Body of pancreas (tissue), 4 donors: ENCODE measurements at regions not wholly inside any gene's neighbourhood (a gene's known extent, or its start where the extent isn't known, plus 50 kb on each side); places are given as distances from the start of the nearest gene placed in this dataset.

ENCODE experiments used
- ATAC-seq: fragments of 150-250 bp; one replicate; pipeline ENCODE4 v1.9.1; 2016
- DNase-seq, 4 donors: peaks; one replicate each; pipeline ENCODE4 v3.0.0-alpha.2; 2019
- H3K27ac ChIP-seq, 4 donors: fragments of 200-600 bp; sonication (generic); 1 replicate in 3 of 4; 2 replicates in 1 of 4; pipeline versions ENCODE4 v1.5.1 to v1.6.1; 2016 to 2019; ENCODE audit warnings: mild to moderate bottlenecking in 1 of 4, mixed read lengths in 1 of 4, moderate library complexity in 1 of 4
- H3K27me3 ChIP-seq, 2 donors: fragments of 200-600 bp; sonication (generic); one replicate each; pipeline ENCODE4 v1.6.0; 2016; ENCODE audit warnings: mild to moderate bottlenecking in 1 of 2
- H3K36me3 ChIP-seq, 2 donors: fragments of 200-600 bp; sonication (generic); replicated peaks in 1 of 2; 2 replicates each; pipeline ENCODE4 v1.5.1; 2016; ENCODE audit warnings: low read depth in 2 of 2; ENCODE audit not compliant: insufficient read depth in 1 of 2
- H3K4me1 ChIP-seq: fragments of 200-600 bp; sonication (generic); one replicate; pipeline ENCODE4 v1.6.0; 2016
- H3K4me3 ChIP-seq, 2 donors: fragments of 200-600 bp; sonication (generic); 1 replicate in 1 of 2; 2 replicates in 1 of 2; pipeline ENCODE4 v1.5.1; 2016 to 2019
- H3K9me3 ChIP-seq, 3 donors: fragments of 200-600 bp; sonication (generic); 1 replicate in 2 of 3; 2 replicates in 1 of 3; pipeline ENCODE4 v1.5.1; 2016
- CTCF ChIP-seq, 7 experiments: fragments of 450-650 bp in 4 of 7; fragments of 200-600 bp in 3 of 7; sonication (generic) in 3 of 7; IDR thresholded peaks; one replicate each; pipeline ENCODE4 v1.5.1; 2016 to 2019; ENCODE audit warnings: antibody characterized with exemption in 7 of 7
- POLR2A ChIP-seq, 3 donors: fragments of 450-650 bp; IDR thresholded peaks; one replicate each; pipeline ENCODE4 v1.6.1; 2016; ENCODE audit warnings: antibody characterized with exemption in 3 of 3, mild to moderate bottlenecking in 2 of 3
- WGBS, 2 donors: methylation state at CpG; one replicate each; pipeline ENCODE4 v1.1.5; 2017; 5-methylcytosine and 5-hydroxymethylcytosine counted together
- intact Hi-C: fragments of 100-400 bp; cut with DNase I; formaldehyde crosslinking; loops from one replicate; pipeline ENCODE4 v1.15.1; 2023

DNA sequence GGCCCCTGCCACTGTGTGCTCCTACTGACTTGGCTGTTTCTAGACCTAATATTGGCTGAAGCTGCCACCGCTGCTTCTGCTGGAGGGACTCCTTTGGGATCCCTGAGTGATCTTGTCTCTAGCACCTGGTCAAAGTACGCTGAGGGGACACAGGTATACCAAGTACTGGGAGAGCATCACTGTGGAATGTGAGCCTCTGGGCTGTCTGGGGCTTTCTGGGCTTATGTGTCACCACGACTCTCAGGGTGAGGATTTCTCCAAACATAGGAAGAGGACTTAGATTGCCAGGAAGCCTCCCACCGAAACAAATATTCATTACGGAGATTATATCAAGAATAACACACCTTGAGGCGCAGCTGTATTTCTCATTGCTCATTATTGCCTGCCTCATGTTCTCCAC is 435.8 kb downstream of the HS3ST3B1 start:
- Histone ChIP-seq H3K9me3 (no peaks in the 10 kb centered on the region), H3K27me3 (no peaks in the 10 kb centered on the region), H3K36me3 (no peaks in the 10 kb centered on the region), H3K27ac (peak overlapping the region in 1 of 4 donors; percentile 81), H3K4me3 (no peak overlapping the region), H3K4me1 (peaks cover 7% of the 10 kb centered on the region)
- no peak for DNase-seq
- 64 to 71% methylated on average over 6 of the region's 6 CpGs for WGBS, 2 donors
- ATAC-seq = no peak
- intact Hi-C loops = no loop called here
- no peak for TF ChIP-seq POLR2A (IDR thresholded peaks at IDR 0.05)
- TF ChIP-seq CTCF (IDR thresholded peaks at IDR 0.05) = no peak

DNA sequence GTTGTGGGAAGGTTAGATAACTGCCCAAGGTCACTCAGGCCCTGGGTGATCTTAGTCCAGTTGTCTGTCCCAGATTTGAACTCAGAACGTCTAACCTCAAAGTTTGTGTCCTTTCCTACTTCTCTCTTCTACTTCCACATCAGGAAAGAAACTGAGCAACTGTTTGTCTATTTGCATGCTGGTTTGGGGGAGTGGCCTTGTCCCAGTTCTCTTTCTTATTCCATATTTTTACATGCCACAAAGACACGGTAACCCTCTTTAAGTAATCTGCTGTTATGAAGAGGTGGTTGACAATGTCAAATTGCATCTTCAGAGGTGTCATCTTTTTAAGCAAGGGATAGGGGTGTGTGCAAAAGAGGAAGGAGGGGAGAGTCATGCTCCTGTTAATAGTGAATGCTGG is 432.5 kb downstream of the HS3ST3B1 start:
- no peak overlapping the region for H3K27ac ChIP-seq
- H3K9me3 ChIP-seq = no peaks in the 10 kb centered on the region
- no peaks in the 10 kb centered on the region for H3K36me3 ChIP-seq
- intact Hi-C loops = no loop called here
- TF ChIP-seq CTCF (IDR thresholded peaks at IDR 0.05) (no peak), POLR2A (IDR thresholded peaks at IDR 0.05) (no peak)
- no peak overlapping the region for H3K4me3 ChIP-seq
- H3K4me1 ChIP-seq = peaks cover 6% of the 10 kb centered on the region
- 59 to 79% methylated on average over 2 of the region's 2 CpGs for WGBS, 2 donors
- ATAC-seq (no peak), DNase-seq (no peak)
- no peaks in the 10 kb centered on the region for H3K27me3 ChIP-seq

GRCh38 chr17:14732211-14732610 is 431.3 kb downstream of the HS3ST3B1 start:
- Histone ChIP-seq H3K27ac (no peak overlapping the region), H3K4me3 (no peak overlapping the region), H3K4me1 (no peaks in the 10 kb centered on the region), H3K9me3 (no peaks in the 10 kb centered on the region), H3K36me3 (no peaks in the 10 kb centered on the region), H3K27me3 (no peaks in the 10 kb centered on the region)
- 70 to 83% methylated on average over 2 of the region's 2 CpGs for WGBS, 2 donors
- no peak for TF ChIP-seq CTCF (IDR thresholded peaks at IDR 0.05)
- TF ChIP-seq POLR2A (IDR thresholded peaks at IDR 0.05) = no peak
- no peak for DNase-seq
- no peak for ATAC-seq
- intact Hi-C loops = no loop called here

DNA sequence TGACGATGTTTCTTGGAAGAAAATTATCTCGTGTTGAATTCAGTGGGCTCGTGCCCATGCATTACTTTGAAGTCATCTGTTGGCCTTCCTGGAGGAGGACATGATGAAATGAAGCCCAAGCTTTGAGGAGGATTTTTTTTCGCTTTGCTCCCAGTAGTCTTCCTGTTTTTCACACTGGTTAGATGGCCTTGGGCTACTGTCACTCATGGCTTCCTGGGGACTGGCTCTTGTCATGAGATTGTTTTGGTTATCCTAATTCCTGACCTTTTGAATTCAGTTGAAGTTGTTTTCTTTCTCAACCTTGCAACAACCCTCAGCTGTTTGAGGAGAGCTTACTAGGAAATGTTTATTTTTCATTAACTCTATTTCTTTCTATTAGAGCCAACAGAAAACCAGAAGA is 430.7 kb downstream of the HS3ST3B1 start:
- intact Hi-C loops = no loop called here
- Histone ChIP-seq H3K36me3 (no peaks in the 10 kb centered on the region), H3K4me1 (no peaks in the 10 kb centered on the region), H3K27ac (no peak overlapping the region), H3K4me3 (no peak overlapping the region), H3K9me3 (no peaks in the 10 kb centered on the region), H3K27me3 (no peaks in the 10 kb centered on the region)
- no peak for TF ChIP-seq CTCF (IDR thresholded peaks at IDR 0.05)
- TF ChIP-seq POLR2A (IDR thresholded peaks at IDR 0.05) = no peak
- ATAC-seq (no peak), DNase-seq (no peak)
- WGBS, 2 donors = 49 to 65% methylated on average over 4 of the region's 4 CpGs

DNA sequence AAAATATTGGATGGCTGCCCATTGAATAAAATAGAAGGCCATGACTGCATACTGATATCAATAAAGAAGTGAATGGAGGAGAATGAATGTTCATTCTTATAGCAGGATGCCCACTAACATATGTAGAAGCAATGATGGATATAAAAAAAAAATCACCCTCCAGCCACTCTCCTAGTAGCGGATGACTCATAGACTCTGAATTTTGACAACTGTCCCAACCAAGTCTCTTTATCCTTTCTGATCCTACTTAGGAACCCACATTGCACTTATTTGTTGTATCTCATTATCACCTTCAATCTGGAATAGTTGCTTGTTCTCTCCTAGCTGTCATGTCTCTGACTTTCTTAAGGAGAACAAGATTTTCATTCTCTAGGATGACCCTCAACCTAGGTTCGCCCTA is 429.9 kb downstream of the HS3ST3B1 start:
- Histone ChIP-seq H3K27me3 (no peaks in the 10 kb centered on the region), H3K4me1 (no peaks in the 10 kb centered on the region), H3K4me3 (no peak overlapping the region), H3K9me3 (no peaks in the 10 kb centered on the region), H3K27ac (no peak overlapping the region), H3K36me3 (no peaks in the 10 kb centered on the region)
- no peak for DNase-seq
- intact Hi-C loops = no loop called here
- ATAC-seq = no peak
- TF ChIP-seq POLR2A (IDR thresholded peaks at IDR 0.05) (no peak), CTCF (IDR thresholded peaks at IDR 0.05) (no peak)
- WGBS, 2 donors = 67 to 74% methylated on average over 2 of the region's 2 CpGs
